ENCODE measurements at regions not wholly inside any gene's neighbourhood (a gene's known extent, or its start where the extent isn't known, plus 50 kb on each side); places are given as distances from the start of the nearest gene placed in this dataset.
"Not testable (repeated sequence)": the region's sequence is repeated elsewhere in the genome, so short reads cannot be mapped to it uniquely, and the experiment has no call there.

DNA sequence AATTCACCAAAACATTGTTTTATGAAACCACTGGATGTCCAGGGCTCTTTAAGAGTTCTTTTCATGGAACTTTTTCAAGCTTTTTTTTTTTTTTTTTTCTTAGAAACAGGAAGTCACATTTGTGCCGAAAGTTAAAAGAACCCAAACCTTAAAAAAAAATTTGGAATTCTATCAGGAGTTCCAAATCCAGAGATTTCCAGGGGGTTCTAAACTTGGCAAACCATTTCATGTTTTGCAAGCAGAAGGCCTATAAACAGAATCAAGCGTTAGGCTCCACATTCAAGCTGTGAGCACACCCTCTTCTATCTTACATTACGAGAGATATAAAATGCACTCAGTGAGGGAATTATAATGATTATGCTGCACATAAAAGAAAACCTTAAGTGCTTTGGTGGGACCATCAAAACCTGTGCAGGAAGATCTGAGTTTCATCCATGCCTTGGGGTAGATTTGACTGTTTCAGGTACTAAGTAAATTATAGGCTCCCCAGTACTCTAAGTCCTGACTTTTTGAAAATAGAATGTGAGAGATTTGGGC is 154.8 kb upstream of the FAR2 start:
- no peak for DNase-seq

DNA sequence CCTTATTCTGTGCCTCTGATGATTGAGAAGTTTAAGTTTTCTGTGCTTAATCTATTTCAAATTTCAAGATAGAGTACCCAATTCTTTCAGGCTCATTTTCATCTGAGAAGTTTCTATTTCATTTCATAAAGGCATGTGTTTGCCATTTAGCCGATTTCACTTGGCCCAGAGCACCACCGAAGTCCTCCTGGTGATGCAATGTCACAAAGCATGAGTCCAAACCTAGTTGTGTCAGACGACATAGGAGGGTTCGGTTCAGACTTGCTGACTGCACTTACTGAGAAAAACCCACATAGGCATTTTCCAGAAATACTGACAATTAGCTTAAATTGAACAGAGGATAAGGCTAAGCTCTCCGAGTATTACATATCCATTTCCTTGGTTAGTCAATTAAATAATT is 152.4 kb upstream of the FAR2 start:
- no peak for DNase-seq

DNA sequence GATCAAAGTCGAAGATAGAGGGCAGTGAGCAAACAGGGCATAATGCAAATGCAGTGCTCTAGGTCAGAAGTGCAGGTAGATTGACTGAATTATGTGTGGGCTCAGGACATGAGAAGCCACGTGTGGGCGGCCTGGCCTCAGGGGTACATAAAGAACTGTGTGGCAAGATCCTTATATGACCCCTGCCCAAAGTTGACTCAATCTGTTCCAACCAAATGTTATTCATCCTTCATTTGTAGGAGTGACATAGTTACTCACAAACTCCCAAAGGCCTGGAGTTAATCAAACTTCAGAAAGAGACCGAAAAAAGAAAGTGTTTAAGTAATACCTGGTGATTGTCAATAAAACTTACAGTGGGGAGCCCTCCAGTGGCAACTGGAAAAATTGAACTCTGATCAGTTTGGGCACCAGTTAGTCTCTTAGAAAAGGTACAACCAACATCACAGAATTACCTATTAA is 150.4 kb upstream of the FAR2 start:
- peak in 1 of 2 experiments; percentile 19 for DNase-seq

DNA sequence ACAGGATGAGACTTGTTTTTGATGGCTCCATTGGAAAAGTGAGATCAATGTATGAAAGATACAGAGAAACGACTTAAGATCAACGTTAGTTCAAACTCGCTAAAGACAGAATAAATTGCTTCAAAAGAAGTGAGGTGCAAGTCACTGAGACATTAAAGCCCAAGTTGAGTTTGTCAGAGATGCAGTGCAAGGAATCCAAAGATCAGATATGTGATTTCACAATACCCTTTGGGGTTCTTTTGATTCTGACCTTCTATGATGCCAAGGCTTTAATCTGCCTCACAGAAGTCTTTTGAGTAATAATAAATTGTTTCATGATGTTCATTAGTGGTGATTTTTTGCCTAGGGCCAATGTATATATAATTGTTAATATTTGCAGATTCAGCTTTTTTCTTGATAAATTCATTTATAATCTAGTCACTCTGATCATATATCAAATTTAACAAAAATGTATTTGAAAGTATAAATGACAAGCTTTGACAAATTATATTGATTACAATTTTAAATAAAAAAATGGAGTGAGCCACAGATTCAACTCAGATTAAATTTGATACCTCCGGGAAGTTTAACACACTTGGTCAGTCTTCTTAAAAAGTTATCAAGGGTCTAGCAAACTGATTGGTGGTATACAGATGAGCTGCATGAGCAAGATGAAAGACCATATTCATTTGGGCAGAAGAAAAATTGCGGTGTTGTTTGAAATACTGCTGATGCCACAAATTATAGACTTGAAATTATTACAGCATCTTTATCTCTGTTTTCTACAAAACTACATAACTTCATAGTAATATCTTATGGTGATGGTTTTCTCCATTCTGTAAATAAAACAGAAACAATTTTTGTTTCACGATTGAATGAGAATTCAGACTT is 144.8 kb upstream of the FAR2 start:
- no peak for DNase-seq

DNA sequence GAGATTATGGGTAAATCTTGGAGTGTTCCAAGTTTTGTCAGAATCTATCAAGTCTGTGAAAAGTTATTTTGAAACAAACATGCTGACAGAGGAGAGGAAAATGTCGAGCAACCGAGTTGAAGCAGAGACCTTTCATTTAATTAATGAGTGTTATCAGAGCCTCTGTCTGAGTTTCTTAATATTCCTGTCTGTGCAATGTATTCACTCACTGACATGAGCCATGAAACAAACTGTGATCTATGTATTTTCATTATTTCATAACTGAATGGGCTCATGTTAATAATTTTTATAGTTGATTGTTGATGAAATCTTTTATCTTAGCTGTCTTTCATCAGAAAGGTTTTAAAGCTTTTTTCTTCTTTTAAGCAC is 144.2 kb upstream of the FAR2 start:
- DNase-seq = no peak

DNA sequence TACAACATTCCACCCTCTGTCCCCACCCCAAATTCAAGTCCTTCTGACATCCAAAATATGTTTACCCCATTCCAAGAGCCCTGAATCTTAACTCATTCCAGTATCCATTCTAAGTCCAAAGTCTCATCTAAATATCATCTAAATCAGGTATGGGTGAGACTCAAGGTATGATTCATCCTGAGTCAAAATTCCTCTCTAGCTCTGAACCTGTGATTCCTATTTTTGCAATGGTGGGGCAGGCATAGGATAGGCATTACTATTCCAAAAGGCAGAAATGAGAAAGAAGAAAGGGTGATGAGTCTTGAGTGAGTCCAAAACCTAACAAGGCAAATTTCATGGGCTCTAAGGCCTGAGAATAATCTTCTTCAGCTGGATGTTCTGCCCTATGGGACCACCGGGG is 140.3 kb upstream of the FAR2 start:
- no peak for DNase-seq

DNA sequence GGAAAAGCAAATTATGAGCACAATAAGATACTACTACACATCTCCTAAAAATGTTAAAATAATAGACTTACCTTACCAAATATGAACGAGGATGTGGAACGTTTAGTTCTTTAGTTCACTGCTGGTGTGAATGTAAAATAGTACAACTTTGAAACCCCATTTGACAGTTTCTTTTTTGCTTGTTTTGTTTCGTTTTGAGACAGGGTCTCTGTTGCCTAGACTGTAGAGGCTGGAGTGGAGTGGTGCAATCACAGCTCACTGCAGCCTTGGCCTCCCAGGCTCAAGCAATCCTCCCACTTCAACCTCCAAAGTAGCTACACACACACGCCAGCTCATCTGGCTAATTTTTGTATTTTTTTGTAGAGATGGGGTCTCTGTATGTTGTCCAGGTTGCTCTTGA is 136.4 kb upstream of the FAR2 start:
- DNase-seq = no peak

DNA sequence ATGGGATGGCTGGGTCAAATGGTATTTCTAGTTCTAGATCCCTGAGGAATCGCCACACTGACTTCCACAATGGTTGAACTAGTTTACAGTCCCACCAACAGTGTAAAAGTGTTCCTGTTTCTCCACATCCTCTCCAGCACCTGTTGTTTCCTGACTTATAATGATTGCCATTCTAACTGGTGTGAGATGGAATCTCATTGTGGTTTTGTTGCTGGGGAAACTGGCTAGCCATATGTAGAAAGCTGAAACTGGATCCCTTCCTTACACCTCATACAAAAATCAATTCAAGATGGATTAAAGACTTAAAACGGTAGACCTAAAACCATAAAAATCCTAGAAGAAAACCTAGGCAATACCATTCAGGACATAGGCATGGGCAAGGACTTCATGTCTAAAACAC is 131.5 kb upstream of the FAR2 start:
- DNase-seq = not testable (repeated sequence)

DNA sequence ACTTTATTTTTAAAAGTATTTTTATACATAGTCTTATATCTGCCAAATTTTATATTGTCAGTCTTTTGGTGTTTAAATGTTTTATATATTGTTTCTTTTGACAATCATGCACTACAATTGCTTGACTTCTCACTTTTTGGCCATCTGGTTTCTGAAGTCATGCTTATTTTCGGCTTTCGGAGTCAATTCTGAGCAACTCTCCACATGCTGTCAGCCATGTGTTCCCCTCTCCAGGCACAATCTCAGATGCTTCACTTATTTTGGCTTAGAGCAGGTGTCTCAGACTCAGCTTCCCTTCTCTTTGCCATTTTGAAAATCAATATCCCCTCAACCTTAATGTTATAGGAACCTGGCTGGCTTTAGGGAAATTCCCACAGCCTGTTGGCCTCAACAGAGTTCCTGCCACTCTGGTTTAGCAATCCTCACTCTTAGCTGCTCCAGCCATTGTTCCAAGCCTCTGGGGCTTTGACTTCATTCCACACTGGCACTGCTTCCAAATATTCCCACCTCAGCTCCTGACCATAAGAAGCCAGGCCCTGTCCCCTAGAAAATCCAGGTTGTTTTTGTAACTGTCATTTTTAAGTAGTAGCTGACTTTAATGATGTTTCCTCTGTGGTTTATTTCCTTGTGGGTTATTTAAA is 125.5 kb upstream of the FAR2 start:
- DNase-seq = no peak

DNA sequence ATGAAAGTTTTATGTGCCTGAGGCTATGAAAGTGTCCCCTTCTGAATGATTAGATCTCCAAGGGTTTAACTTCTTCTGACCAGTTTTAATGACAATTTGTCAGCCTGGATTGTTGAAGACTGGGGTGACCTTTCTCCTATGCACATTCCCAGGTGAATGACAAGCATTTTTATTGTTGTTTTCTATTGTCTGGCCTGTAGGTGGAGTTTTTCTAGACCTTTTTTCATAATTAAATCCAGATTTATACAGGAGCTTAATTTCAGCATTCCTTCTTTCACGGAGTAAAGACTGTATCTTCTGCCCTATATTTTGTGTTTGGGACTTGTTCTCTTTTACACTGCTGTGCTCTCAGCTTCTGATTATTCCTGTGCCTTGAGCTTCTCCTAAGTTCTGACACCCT is 125.0 kb upstream of the FAR2 start:
- no peak for DNase-seq

DNA sequence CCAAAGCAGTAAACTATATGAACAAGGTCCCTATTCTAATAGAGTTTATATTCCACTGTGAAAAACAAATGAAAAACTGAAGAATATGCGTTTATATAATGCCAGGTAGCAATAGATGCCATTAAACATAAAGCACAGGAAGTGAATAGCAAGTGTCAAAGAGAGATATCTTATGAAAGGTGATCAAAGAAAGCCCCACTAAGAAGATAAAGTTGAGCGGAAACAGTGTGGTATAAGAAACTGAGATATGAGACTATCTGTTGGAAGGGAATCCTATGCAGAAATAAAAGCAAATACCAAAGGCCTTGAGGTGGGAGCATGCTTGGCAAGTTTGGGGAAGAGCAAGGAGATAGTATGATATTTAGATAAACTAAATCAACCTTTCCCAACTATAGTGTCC is 123.1 kb upstream of the FAR2 start:
- no peak for DNase-seq

DNA sequence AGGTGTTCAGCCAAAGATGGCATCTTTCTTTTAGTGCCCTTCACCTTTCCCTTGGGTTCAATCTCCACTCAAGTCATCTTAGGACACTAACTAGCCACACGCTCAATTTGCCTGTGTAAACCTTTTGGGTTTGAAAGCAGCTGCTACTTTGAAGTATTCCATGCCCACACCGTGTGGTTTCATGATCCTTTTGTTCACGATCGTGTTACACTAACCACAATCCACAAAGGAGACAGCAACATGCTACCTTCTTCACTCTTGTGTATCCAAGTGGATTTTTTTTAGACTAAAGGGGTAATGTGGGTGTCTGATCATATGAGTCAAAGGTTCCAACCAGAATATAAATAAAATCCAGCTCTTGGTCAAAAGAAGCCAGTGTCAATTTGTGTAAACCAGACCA is 122.7 kb upstream of the FAR2 start:
- peak; percentile 70 to 78 for DNase-seq

DNA sequence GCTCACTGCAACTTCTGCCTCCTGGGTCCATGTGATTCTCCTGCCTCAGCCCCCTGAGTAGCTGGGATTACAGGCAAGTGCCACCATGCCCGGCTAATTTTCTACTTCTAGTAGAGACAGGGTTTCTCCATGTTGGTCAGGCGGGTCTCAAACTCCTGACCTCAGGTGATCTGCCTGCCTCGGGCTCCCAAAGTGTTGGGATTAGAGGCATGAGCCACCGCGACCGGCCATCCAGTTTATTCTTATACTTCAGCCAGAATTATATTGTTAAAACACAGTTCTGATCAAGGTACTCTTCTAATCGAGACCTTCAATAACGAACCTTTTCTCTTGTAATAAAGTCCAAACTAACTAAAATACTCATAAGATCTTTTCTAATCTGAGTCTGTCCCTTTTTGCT is 119.6 kb upstream of the FAR2 start:
- DNase-seq = not testable (repeated sequence)

DNA sequence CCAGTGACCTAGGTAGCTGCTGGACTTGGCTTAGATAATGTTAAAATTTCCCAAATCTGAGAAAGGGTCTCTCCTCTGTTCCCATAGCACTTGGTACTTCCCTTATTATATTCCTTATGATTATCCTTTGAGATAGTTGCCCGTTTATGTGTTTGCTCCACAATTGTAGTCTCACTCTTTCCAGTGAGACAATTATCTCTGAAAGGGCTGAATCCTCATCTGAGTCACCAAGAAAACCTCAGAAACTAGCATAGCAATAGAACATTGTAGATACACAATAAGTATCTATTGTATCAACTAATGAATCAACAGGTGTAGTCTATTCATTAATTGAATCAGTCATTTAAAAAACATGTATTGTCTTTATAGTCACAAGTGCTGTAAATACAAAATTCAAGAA is 119.1 kb upstream of the FAR2 start:
- no peak for DNase-seq

DNA sequence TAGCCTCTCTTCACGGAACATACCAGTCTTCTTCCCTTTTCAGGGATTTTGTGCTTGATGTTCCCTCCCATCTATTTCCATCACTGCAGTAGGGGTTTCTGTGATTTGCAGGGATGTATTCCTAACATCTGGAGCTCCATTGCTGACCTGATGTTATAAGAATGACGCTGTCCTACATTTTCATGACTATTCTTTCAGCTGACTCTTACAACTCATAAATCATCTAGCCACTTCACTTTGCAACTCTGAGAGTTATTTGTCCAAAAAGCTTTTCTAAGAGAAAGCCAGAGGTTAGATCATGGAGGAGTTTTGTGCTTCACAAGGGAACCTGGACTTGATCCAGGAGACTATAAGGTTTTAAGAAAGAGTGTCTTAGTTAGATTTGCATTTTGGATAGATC is 116.6 kb upstream of the FAR2 start:
- no peak for DNase-seq

DNA sequence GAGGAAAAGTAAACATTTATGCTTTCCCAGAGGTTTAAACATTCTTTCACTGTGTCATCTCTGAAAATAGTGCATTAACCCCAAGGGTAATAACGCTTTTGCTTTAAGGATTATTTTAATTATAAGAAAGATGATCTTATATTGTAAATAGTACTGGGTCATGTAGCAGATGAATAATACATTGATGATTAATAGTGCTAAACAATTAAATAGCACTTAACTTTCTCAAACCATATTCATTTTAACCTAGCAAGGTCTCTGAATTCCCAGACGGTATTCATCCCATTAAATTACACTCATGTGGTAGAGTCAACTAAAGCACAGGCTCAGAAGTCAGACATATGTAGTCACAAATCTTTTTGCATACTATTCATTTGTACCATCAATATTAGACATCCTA is 115.6 kb upstream of the FAR2 start:
- no peak for DNase-seq

DNA sequence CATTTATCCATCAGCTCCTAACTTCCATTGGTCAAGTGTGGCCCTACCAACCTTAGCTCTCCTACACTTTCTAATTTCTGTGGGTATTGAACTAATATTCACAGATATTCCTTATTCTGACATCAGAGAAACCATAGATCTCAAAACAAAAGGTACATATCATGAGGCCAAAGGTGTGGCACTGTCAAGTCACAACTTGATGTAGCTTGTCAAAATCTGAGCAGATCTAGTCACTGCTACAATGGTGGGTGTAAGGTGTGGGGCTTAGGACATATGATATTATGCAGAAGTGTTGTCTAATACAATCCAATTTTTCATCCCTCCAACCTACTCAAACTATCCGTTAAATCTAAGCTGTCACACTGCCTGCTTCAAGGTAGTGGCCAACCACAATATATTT is 114.0 kb upstream of the FAR2 start:
- no peak for DNase-seq

DNA sequence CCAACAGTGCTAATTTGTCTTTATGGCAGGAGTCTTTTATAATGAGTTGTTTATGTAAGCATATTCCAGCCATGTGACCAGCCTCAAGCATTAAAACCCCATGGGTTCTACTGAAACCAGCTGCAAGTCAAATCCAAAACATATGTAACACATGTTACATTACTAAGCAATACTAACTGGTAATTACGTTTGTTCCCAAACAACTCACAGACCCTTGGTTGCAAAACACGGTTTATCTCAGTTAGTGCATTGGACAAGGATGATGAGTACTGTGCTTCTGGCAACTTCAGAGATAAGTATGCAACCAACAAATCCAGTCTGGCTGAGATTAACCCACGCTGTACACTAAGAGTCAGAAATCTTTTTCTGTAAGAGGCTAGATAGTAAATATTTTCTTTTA is 110.1 kb upstream of the FAR2 start:
- no peak for DNase-seq

DNA sequence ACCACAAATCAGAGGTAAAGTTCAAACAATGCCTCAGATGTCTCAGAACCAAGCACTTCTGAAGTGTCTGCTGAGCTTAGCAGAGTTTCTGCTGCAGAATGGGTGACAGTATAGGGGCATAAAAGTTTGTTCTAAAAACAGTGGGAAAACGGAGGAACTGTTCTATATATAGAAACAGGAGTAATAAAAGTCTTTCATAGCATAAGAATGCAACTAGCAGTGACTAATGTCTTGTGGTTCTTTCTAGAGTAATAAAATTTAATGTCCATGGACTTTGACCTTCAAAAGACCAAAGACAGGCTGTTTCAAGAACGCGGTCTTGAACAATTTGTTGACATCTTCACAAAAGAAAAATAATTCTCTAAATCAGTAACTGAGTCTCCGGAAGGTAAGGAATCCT is 107.5 kb upstream of the FAR2 start:
- no peak for DNase-seq

DNA sequence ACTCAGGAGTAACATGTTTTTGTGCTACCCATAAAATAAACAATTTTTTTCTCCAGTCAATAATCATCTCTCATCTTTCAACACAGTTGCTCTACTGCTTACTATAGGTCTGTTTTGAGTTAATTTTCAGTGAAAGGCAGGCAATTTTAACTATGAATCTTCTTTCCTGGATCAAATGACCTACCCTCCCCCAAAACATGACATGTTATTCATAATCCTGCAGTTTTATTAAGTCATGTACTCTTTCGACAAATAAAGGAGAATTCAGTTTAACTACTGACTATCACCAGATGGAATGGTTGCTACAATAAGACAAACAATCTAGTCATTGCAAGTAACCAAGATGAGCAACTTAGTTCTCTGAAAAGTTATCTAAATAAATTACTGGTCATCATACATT is 106.0 kb upstream of the FAR2 start:
- DNase-seq = no peak

DNA sequence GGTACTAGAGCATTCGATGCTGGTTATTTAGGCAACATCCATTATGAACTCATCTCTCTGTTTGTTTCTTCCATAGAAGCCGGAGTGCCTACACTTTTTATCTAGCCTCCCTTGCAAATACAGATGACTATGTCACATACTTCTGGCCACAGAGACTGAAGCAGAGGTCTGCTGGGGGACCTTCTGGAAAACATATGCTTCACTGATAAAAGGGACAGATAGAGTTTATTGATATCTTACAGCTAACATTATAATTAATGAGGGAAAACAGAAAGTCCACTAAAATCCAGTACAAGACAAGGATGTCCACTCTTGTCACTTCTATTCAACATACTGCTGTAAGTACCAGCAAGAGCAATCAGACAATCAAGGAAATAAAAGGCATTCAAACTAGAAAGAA is 104.3 kb upstream of the FAR2 start:
- DNase-seq = no peak

DNA sequence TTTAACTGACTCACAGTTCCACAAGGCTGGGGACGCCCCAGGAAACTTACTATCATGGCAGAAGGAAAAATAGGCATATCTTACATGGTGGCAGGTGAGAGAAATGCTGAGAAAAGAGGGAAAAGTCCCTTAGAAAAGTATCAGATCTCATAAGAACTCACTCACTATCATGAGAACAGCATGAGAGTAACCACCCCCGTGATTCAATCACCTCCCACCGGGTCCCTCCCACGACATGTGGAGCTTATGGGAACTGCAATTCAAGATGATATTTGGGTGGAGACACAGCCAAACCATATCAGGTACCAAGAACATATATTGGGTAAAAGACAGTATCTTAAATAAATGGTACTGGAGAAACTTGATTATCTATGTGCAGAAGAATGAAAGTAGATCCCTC is 100.3 kb upstream of the FAR2 start:
- DNase-seq = no peak

DNA sequence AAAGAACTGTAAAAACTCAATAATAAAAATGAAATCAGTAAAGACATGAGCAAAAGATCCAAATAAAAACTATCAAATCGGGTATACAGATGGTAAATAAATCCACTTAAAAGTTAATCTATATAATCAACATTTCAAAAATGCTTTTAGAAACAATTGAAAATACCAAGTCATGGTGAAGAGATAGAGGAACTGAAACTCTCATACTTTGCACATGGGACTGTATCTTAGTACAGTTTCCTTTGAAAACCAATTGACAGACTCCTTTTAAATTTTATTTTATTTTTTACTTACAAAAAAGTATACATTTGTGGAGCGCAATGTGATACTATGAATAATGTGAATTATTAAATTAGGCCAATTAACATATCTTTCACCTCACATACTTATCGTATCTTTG is 98.6 kb upstream of the FAR2 start:
- no peak for DNase-seq

DNA sequence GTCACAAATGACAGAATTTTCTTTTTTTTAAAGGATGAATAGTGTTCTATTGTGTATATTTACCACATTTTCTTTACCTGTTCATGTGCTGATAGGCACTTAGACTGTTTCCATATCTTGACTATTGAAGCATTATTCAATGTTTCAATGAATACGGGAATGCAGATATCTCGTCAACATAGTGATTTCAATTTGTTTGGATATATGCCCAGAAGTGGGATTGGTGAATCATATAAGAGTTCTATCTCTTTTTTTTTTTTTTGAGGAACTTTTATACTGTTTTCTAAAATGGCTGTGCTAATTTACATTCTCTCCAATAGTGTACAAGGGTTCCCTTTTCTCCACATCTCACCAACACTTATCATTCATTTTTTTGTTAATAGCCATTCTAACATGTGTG is 97.9 kb upstream of the FAR2 start:
- DNase-seq = no peak

DNA sequence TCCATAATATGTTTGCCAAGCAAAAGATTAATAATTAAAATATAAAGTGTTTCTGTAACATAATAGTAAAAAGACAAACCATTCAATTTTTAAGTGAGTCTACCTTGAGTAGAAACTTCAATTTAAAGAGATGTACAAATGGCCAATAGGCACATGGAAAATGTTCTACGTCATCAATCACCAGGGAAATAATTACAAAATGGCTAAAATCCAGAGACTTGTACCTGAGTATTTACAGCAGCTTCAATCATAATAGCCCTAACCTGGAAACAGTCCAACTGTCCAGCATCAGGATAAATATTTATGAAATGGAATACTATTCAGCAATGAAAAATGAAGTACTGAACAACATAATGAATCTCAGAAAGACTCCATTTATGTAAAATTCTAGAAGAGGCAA is 95.5 kb upstream of the FAR2 start:
- peak; percentile 20 to 46 for DNase-seq

Measured in NCI-H526 (cell line).